ENCODE measurements at regions not wholly inside any gene's neighbourhood (a gene's known extent, or its start where the extent isn't known, plus 50 kb on each side); places are given as distances from the start of the nearest gene placed in this dataset.

DNA sequence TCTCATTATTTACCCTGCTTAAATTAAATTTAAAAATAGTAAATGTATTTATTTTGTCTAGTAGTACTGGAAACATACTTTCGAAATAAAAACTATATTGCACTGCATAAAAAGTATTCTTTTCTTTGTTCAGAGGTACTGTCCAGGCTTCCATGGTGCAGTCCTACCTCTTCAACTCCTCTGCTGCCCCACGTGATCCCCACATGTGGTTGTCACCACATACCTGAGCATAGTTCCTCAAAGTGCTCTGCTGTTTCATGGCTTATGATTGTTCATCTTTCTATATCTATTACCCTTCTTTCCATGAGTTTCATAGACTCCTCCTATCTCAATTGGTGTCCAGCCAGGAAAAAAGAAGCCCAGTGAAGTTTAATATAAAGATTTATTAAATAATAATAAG lies 317.5 kb upstream of the OR4E1 start:
- DNase-seq (ENCODE audit: low read depth, low spot score), result no peak
- no TSS peak for BruUV-seq (replicated peaks)
- H3K9me3 ChIP-seq (ENCODE audit: control insufficient read depth, insufficient read depth, low read depth, low read length), result no peaks in the 10 kb centered on the region
- TF ChIP-seq POLR2AphosphoS5 (IDR thresholded peaks at IDR 0.05; ENCODE audit: low read depth, low read length) (no peak), TCF7L2 (IDR thresholded peaks at IDR 0.05; ENCODE audit: low read depth, low read length) (no peak), SIN3A (IDR thresholded peaks at IDR 0.05; ENCODE audit: borderline replicate concordance, insufficient read depth, low read depth, low read length) (no peak)
- TF ChIP-seq, protein P1, sequence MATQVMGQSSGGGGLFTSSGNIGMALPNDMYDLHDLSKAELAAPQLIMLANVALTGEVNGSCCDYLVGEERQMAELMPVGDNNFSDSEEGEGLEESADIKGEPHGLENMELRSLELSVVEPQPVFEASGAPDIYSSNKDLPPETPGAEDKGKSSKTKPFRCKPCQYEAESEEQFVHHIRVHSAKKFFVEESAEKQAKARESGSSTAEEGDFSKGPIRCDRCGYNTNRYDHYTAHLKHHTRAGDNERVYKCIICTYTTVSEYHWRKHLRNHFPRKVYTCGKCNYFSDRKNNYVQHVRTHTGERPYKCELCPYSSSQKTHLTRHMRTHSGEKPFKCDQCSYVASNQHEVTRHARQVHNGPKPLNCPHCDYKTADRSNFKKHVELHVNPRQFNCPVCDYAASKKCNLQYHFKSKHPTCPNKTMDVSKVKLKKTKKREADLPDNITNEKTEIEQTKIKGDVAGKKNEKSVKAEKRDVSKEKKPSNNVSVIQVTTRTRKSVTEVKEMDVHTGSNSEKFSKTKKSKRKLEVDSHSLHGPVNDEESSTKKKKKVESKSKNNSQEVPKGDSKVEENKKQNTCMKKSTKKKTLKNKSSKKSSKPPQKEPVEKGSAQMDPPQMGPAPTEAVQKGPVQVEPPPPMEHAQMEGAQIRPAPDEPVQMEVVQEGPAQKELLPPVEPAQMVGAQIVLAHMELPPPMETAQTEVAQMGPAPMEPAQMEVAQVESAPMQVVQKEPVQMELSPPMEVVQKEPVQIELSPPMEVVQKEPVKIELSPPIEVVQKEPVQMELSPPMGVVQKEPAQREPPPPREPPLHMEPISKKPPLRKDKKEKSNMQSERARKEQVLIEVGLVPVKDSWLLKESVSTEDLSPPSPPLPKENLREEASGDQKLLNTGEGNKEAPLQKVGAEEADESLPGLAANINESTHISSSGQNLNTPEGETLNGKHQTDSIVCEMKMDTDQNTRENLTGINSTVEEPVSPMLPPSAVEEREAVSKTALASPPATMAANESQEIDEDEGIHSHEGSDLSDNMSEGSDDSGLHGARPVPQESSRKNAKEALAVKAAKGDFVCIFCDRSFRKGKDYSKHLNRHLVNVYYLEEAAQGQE (IDR thresholded peaks at IDR 0.05; ENCODE audit: insufficient read depth in 1 of 2, low read depth in 2 of 2, low read length in 1 of 2), result no peak
- TF ChIP-seq, protein P2, sequence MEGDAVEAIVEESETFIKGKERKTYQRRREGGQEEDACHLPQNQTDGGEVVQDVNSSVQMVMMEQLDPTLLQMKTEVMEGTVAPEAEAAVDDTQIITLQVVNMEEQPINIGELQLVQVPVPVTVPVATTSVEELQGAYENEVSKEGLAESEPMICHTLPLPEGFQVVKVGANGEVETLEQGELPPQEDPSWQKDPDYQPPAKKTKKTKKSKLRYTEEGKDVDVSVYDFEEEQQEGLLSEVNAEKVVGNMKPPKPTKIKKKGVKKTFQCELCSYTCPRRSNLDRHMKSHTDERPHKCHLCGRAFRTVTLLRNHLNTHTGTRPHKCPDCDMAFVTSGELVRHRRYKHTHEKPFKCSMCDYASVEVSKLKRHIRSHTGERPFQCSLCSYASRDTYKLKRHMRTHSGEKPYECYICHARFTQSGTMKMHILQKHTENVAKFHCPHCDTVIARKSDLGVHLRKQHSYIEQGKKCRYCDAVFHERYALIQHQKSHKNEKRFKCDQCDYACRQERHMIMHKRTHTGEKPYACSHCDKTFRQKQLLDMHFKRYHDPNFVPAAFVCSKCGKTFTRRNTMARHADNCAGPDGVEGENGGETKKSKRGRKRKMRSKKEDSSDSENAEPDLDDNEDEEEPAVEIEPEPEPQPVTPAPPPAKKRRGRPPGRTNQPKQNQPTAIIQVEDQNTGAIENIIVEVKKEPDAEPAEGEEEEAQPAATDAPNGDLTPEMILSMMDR (IDR thresholded peaks at IDR 0.05), result no peak
- in situ Hi-C loops (cut with HindIII; ENCODE audit: low pct_unique_long_range_greater_than_20kb, low sequenced_read_pairs) (no loop called here), intact Hi-C loops (cut with micrococcal nuclease; ENCODE audit: unreplicated experiment) (loop anchor here (10.0 kb wide), 1 partner anchor 114 kb away; no protein-coding TSS in a partner anchor)
- no peaks in the 10 kb centered on the region for H3K27me3 ChIP-seq (ENCODE audit: control insufficient read depth, insufficient read depth, low read length)
- CTCF ChIA-PET, result interaction anchor here (0.8 kb wide), 1 partner anchor 132 kb away, joined by 3 read pairs; no protein-coding TSS in a partner anchor
- no peak for ATAC-seq
- H3K36me3 ChIP-seq (ENCODE audit: control insufficient read depth, insufficient read depth, low read length), result no peaks in the 10 kb centered on the region
- no peak overlapping the region for H3K27ac ChIP-seq (ENCODE audit: low read length)
- POLR2A ChIA-PET, result no interaction called here
- H3K4me3 ChIP-seq (ENCODE audit: low read depth in 2 of 2, low read length in 2 of 2), result no peak overlapping the region
- no peaks in the 10 kb centered on the region for H3K4me1 ChIP-seq (ENCODE audit: control insufficient read depth, insufficient read depth, low read length)

DNA sequence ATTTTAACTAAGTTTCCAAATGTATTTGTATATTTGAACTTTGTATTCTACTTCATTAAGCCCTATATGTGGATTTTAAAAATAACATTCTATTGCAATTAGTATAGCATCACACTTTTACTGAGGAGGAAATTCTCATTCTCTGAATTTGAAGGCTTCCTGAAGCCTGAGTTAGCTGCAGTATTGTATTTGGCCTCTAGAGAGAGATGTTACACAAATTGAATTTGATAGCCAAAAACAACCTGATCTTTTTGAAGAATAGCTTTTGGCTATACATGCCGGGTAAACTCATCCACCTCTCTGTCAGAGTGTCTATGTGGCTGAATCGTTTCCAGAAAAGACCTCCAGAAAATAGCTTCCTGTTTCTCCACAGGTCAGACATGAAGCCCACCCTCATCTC lies 316.5 kb upstream of the OR4E1 start:
- ChIA-PET POLR2A (no interaction called here), CTCF (interaction anchor here (0.7 kb wide), 2 partner anchors 12 to 39 kb away, joined by 3 read pairs; no protein-coding TSS in a partner anchor)
- no peak for ATAC-seq
- intact Hi-C loops (cut with micrococcal nuclease; ENCODE audit: unreplicated experiment), result loop anchor here (10.0 kb wide), 1 partner anchor 115 kb away; no protein-coding TSS in a partner anchor
- in situ Hi-C loops (cut with HindIII; ENCODE audit: low pct_unique_long_range_greater_than_20kb, low sequenced_read_pairs), result no loop called here
- BruUV-seq (replicated peaks), result no TSS peak
- H3K36me3 ChIP-seq (ENCODE audit: control insufficient read depth, insufficient read depth, low read length), result no peaks in the 10 kb centered on the region
- no peaks in the 10 kb centered on the region for H3K9me3 ChIP-seq (ENCODE audit: control insufficient read depth, insufficient read depth, low read depth, low read length)
- no peak for DNase-seq (ENCODE audit: low read depth, low spot score)
- TF ChIP-seq, protein P2 (IDR thresholded peaks at IDR 0.05), result peak; percentile 46; the same call in 1 of the 2 replicates
- no peak for TF ChIP-seq SIN3A (IDR thresholded peaks at IDR 0.05; ENCODE audit: borderline replicate concordance, insufficient read depth, low read depth, low read length)
- H3K4me1 ChIP-seq (ENCODE audit: control insufficient read depth, insufficient read depth, low read length), result no peaks in the 10 kb centered on the region
- H3K27me3 ChIP-seq (ENCODE audit: control insufficient read depth, insufficient read depth, low read length), result no peaks in the 10 kb centered on the region
- H3K27ac ChIP-seq (ENCODE audit: low read length), result no peak overlapping the region
- H3K4me3 ChIP-seq (ENCODE audit: low read depth in 2 of 2, low read length in 2 of 2), result no peak overlapping the region
